HCEC 1CT (cell line): ENCODE measurements at regions not wholly inside any gene's neighbourhood (a gene's known extent, or its start where the extent isn't known, plus 50 kb on each side); places are given as distances from the start of the nearest gene placed in this dataset.
"Not testable (repeated sequence)": the region's sequence is repeated elsewhere in the genome, so short reads cannot be mapped to it uniquely, and the experiment has no call there.

Experiments used
- DNase-seq: peaks from one replicate; pipeline ENCODE4 v3.0.0-alpha.2; 2017

- DNase-seq: no peak
Measured at GRCh38 chrX:129158505-129158904, 364.8 kb downstream of the SMARCA1 start.

- no peak for DNase-seq
Measured at GRCh38 chrX:129145840-129146272, 377.4 kb downstream of the SMARCA1 start.

- DNase-seq: no peak
Measured at GRCh38 chrX:129145385-129145784, 377.9 kb downstream of the SMARCA1 start.

- no peak for DNase-seq
Measured at GRCh38 chrX:129144172-129145038, 378.9 kb downstream of the SMARCA1 start.

GRCh38 chrX:129139837-129140598, 383.3 kb downstream of the SMARCA1 start:
- DNase-seq: no peak

GRCh38 chrX:129125122-129125914, 398.0 kb downstream of the SMARCA1 start:
- DNase-seq: no peak

GRCh38 chrX:129123795-129124194, 399.5 kb downstream of the SMARCA1 start:
- no peak for DNase-seq

GRCh38 chrX:129116676-129117470, 406.4 kb downstream of the SMARCA1 start:
- DNase-seq: no peak

- DNase-seq: no peak
Measured at GRCh38 chrX:129115935-129116334, 407.4 kb downstream of the SMARCA1 start.

GRCh38 chrX:129115104-129115503, 408.2 kb downstream of the SMARCA1 start:
- no peak for DNase-seq

- DNase-seq: no peak
Measured at GRCh38 chrX:129111081-129111798, 412.1 kb downstream of the SMARCA1 start.

- no peak for DNase-seq
Measured at GRCh38 chrX:129108936-129109335, 414.4 kb downstream of the SMARCA1 start.

- DNase-seq: no peak
Measured at GRCh38 chrX:129099207-129099606, 424.1 kb downstream of the SMARCA1 start.

GRCh38 chrX:129097668-129098067, 425.6 kb downstream of the SMARCA1 start:
- DNase-seq: no peak

GRCh38 chrX:129093706-129094105, 429.6 kb downstream of the SMARCA1 start:
- DNase-seq: no peak

- no peak for DNase-seq
Measured at GRCh38 chrX:129092757-129093156, 430.5 kb downstream of the SMARCA1 start.

- DNase-seq: no peak
Measured at GRCh38 chrX:129092242-129092641, 431.0 kb downstream of the SMARCA1 start.

GRCh38 chrX:129091097-129091496, 432.2 kb downstream of the SMARCA1 start:
- DNase-seq: no peak

GRCh38 chrX:129086802-129087201, 436.5 kb downstream of the SMARCA1 start:
- no peak for DNase-seq

- DNase-seq: not testable (repeated sequence)
Measured at GRCh38 chrX:129084291-129084690, 439.0 kb downstream of the SMARCA1 start.

- DNase-seq: no peak
Measured at GRCh38 chrX:129077424-129078170, 445.7 kb downstream of the SMARCA1 start.
